Breast epithelium (tissue), 3 donors: ENCODE measurements at regions not wholly inside any gene's neighbourhood (a gene's known extent, or its start where the extent isn't known, plus 50 kb on each side); places are given as distances from the start of the nearest gene placed in this dataset.

Experiments used
- CTCF ChIP-seq, 3 donors: fragments of 450-650 bp; IDR thresholded peaks; one replicate each; pipeline ENCODE4 v1.5.1; 2016 to 2017; ENCODE audit warnings: antibody characterized with exemption in 3 of 3, mild to moderate bottlenecking in 3 of 3, moderate library complexity in 3 of 3
- POLR2A ChIP-seq: fragments of 450-650 bp; IDR thresholded peaks from one replicate; pipeline ENCODE4 v1.6.1; 2016; ENCODE audit warnings: antibody characterized with exemption, mild to moderate bottlenecking, moderate library complexity
- POLR2AphosphoS5 ChIP-seq, 3 donors: sonication (generic); formaldehyde crosslinking; IDR thresholded peaks; one replicate each; pipeline ENCODE4 v1.6.1; 2017; ENCODE audit warnings: antibody characterized with exemption in 3 of 3

GRCh38 chr5:6886866-6887265 is 173.6 kb downstream of the TENT4A start:
- no peak for TF ChIP-seq CTCF (IDR thresholded peaks at IDR 0.05)
- no peak for TF ChIP-seq POLR2AphosphoS5 (IDR thresholded peaks at IDR 0.05)
- no peak for TF ChIP-seq POLR2A
